Astrocyte (in vitro differentiated cells and primary cell): ENCODE measurements at regions not wholly inside any gene's neighbourhood (a gene's known extent, or its start where the extent isn't known, plus 50 kb on each side); places are given as distances from the start of the nearest gene placed in this dataset.
"Not testable (repeated sequence)": the region's sequence is repeated elsewhere in the genome, so short reads cannot be mapped to it uniquely, and the experiment has no call there.

Experiments used
- CTCF ChIP-seq: IDR thresholded peaks from 2 replicates; pipeline ENCODE4 v1.5.1; 2011; ENCODE audit warnings: low read depth, mild to moderate bottlenecking, inconsistent platforms, low read length, moderate library complexity; ENCODE audit not compliant: insufficient read depth
- EZH2 ChIP-seq: IDR thresholded peaks from 2 replicates; pipeline ENCODE4 v1.6.1; 2012; ENCODE audit warnings: mild to moderate bottlenecking, low read length, inconsistent platforms; ENCODE audit not compliant: insufficient read depth

- TF ChIP-seq CTCF, EZH2: not testable (repeated sequence)
These were observed 95.0 kb downstream of the ALG1L2 start for GRCh38 chr3:130176476-130177256.
